IPS-NIHi11 (cell line): ENCODE measurements at regions not wholly inside any gene's neighbourhood (a gene's known extent, or its start where the extent isn't known, plus 50 kb on each side); places are given as distances from the start of the nearest gene placed in this dataset.

Source experiments
- DNase-seq: peaks from one replicate; pipeline ENCODE4 v3.0.0; 2012; ENCODE audit warnings: mixed read lengths, low spot score

DNA sequence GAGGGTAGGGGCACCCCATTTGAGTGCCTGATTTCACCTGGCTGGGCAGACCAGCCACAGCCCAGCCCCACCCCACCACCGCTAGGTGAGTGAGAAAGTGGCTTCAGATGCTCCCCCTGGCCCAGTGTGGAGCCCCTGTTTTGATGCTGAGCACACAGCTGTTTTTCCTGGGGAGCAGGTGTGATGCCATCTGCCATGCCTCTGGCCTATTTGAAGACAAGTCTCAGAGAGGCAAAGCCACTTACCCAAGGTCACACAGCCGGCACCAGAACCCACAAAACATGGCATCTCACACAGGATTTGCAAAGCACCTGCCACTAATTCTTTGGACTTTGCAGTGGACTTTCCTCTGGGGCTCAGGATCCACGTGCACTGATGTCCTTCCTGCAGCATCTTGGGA lies 131.3 kb downstream of the INHBB start:
- DNase-seq: no peak

GRCh38 chr2:120477831-120478481 lies 132.0 kb downstream of the INHBB start:
- no peak for DNase-seq

- no peak for DNase-seq
These were observed 134.5 kb downstream of the INHBB start for GRCh38 chr2:120480346-120480902.

GRCh38 chr2:120480903-120481445 lies 135.0 kb downstream of the INHBB start:
- DNase-seq: no peak

- DNase-seq: no peak
These were observed 135.7 kb downstream of the INHBB start for GRCh38 chr2:120481446-120482194.

- no peak for DNase-seq
These were observed 136.4 kb downstream of the INHBB start for GRCh38 chr2:120482334-120482733.

- DNase-seq: no peak
These were observed 137.4 kb downstream of the INHBB start for GRCh38 chr2:120483355-120483754.

- DNase-seq: no peak
These were observed 139.2 kb downstream of the INHBB start for GRCh38 chr2:120485096-120485495.

DNA sequence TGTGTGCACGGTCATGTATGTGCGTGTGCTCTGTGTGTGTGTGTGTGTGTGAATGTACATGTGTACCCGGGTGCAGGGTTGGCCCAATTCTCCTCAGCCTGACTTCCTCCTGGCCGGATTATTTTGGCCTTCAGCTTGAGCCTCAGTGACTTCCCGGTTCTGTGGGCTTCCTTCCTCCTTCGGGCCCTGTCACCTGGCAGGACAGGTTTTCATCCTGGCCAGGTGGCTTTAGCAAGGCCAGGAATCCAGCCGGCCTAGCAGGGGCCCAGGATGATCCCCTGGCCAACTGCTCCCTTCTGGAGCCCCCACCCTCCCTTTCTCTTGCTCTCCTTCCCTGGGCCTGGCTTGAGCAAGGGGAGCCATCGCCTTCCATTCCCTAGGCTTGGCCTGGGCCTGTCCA lies 140.5 kb downstream of the INHBB start:
- no peak for DNase-seq

DNA sequence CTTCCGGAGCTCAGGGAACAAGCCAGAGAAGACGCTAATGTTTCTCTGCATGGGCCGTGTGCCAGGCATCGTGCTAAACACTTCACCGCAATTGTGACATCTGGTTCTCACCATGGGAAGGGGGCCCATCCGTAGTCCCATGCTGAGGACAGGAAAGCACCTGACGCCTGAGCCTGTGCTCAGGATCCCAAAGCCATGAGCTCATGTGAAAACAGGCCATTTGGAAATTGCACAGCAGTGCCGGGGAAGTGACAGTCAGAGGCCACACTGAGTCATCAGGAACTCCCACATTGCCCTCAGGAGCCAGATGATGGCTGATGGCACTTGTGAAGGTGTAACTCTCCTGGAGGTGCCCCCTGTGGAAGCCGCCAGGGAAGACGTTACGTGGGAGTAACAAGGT lies 141.0 kb downstream of the INHBB start:
- DNase-seq: no peak

- no peak for DNase-seq
These were observed 142.6 kb downstream of the INHBB start for GRCh38 chr2:120488531-120488930.

- peak; percentile 70 for DNase-seq
These were observed 143.1 kb downstream of the INHBB start for GRCh38 chr2:120489023-120489422.

GRCh38 chr2:120490091-120490798 lies 144.3 kb downstream of the INHBB start:
- DNase-seq: no peak

DNA sequence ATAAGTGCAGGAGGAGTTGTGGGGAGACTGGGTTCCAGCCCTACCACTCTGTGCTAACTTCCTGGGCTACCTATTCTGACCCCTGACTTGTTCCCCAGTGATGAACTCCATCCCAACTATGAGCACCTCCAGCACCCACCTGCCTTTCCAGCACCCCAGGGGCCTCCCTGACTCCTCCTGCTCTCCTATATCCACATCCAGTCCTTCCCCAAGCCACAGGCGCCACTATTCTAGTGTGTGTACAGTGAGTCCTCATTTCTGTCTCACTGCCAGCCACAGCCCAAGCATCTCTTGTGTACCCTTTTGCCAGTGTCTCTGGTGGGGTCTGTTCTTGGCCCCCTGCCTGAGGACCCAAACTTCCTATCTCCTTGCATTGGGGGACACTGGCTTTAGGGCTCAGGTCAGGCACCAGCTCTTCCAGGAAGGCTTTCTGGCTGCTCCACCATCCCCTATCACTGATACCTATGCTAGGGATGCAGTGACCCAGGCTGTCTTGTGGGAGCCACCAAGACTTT lies 145.2 kb downstream of the INHBB start:
- no peak for DNase-seq

DNA sequence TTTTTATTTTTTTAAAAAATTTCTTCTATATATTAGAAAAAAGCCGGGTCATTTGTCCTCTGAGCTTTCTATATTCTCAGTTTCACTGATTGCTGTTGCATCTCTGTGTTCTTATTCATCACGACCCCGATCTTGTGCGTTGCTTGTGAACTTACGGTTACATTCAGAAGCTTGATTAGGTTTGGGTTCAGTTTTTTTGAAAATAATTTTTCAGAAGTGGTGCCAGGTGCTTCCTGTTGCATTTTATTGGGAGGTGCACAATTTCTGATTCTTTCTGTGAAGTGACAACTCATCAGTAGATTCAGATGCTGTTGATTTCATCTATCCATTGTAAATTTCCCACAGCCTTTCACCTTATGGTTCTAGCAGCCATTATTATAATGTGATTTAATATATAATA lies 147.3 kb downstream of the INHBB start:
- no peak for DNase-seq

- no peak for DNase-seq
These were observed 148.5 kb downstream of the INHBB start for GRCh38 chr2:120494446-120494845.

DNA sequence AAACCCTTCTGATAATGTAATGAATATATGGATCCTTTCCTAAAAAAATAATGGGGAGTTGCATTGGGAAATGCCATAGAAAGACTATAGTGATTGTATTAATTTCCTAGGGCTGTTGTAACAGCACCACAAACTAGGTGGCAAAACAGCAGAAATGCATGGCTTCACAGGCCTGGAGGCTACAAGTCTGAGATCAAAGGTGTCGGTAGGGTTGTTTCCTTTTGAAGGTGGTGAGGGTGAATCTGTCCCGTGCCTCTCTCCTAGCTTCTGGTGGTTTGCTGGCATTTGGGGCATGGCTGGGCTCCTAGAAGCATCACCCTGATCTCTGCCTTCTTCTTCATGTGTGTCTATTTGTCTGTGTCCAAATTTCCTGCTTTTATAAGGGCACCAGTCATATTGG lies 149.7 kb downstream of the INHBB start:
- DNase-seq: no peak

DNA sequence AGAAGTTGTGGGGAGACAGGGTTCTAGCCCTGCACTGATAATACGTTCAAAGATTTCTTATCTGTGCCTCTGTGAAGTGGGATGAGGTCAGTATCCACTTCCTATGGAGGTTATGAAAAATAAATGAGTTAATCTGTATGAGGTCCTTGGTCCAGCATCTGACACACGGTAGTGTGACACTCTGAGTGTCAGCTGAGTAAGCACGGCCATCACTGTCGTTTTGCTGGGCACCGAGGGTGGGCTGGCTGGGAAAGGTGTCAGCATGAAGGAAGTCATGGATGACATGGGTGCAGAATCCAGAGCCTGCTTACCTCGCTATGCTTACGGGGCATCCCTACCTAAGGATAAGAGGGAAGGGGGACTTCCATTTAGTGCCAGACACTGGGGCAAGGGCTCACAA lies 150.3 kb downstream of the INHBB start:
- no peak for DNase-seq

DNA sequence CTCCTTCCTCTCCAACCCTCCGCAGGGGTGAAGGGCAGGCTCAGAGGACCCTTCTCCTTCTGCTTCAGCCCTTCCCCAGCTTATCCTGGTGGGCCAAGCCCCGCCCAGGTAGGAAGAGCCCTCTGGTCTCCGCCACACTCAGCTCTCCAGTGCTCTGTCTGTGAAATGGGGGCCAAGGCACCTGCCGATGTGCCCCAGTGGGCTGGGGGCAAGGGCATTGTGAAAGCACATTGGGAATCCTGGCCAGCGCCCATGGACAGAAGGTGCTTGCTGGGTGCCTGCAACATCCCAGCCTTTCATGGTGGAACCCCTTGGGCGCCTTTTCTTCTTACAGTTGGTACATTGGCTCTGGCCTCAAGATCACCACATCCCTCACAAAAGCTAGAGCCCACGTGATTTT lies 150.8 kb downstream of the INHBB start:
- no peak for DNase-seq

- no peak for DNase-seq
These were observed 151.5 kb downstream of the INHBB start for GRCh38 chr2:120497261-120497977.

- DNase-seq: no peak
These were observed 152.2 kb downstream of the INHBB start for GRCh38 chr2:120498121-120498520.
